A549 (cell line): ENCODE measurements at regions not wholly inside any gene's neighbourhood (a gene's known extent, or its start where the extent isn't known, plus 50 kb on each side); places are given as distances from the start of the nearest gene placed in this dataset.

Experiments used
- CTCF ChIP-seq: fragments of >200 bp; sonication (Bioruptor Twin); formaldehyde crosslinking; IDR thresholded peaks from 3 replicates; pipeline ENCODE4 v1.5.1; 2016
- ESRRA ChIP-seq: fragments of 150-350 bp; IDR thresholded peaks from 2 replicates; pipeline ENCODE4 v1.6.1; 2014; ENCODE audit warnings: mild to moderate bottlenecking, low read length, borderline replicate concordance
- MAX ChIP-seq: IDR thresholded peaks from 2 replicates; pipeline ENCODE4 v1.6.1; 2012
- TF ChIP-seq, protein P1 (sequence below): IDR thresholded peaks from 2 replicates; pipeline ENCODE4 v1.6.1; 2012

DNA sequence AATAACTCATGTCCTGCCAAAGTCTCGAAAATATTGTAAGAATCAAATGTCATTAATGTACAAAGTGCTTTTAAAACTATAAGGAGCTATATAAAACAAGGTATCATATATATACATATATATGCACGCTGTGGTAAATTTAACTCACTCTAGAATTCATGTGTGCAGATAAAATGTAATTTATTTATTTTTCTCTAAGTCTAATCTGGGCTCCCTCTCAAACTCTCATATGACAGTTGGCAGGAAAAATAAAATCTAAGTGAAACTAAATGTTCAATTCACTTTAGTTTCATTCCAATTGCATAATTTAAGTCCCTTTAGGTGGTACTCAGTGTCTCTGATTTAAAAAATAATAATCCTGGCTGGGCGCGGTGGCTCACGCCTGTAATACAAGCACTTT, 372.0 kb upstream of the DAB1 start:
- TF ChIP-seq MAX: no peak
- TF ChIP-seq, protein P1, sequence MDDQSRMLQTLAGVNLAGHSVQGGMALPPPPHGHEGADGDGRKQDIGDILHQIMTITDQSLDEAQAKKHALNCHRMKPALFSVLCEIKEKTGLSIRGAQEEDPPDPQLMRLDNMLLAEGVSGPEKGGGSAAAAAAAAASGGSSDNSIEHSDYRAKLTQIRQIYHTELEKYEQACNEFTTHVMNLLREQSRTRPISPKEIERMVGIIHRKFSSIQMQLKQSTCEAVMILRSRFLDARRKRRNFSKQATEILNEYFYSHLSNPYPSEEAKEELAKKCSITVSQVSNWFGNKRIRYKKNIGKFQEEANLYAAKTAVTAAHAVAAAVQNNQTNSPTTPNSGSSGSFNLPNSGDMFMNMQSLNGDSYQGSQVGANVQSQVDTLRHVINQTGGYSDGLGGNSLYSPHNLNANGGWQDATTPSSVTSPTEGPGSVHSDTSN: no peak
- TF ChIP-seq CTCF: no peak
- no peak for TF ChIP-seq ESRRA
